Spleen (tissue), 11 donors: ENCODE measurements at regions not wholly inside any gene's neighbourhood (a gene's known extent, or its start where the extent isn't known, plus 50 kb on each side); places are given as distances from the start of the nearest gene placed in this dataset.

Experiments used
- DNase-seq: peaks from one replicate; pipeline ENCODE4 v3.0.0-alpha.2; 2020
- H3K27ac ChIP-seq, 8 donors: fragments of 200-600 bp; sonication (generic) in 7 of 8; 1 replicate in 4 of 8; 2 replicates in 4 of 8; pipeline versions ENCODE4 v1.5.0 to v1.8.0; 2016 to 2021; ENCODE audit warnings: inconsistent platforms in 4 of 8, mild to moderate bottlenecking in 4 of 8, moderate library complexity in 1 of 8
- H3K27me3 ChIP-seq, 7 donors: fragments of 200-600 bp; sonication (generic) in 6 of 7; replicated peaks in 1 of 7; 1 replicate in 4 of 7; 2 replicates in 3 of 7; pipeline versions ENCODE4 v1.5.0 to v1.8.0; 2016 to 2021; ENCODE audit warnings: inconsistent platforms in 3 of 7, mild to moderate bottlenecking in 1 of 7
- H3K36me3 ChIP-seq, 6 donors: fragments of 200-600 bp; sonication (generic) in 5 of 6; 1 replicate in 4 of 6; 2 replicates in 2 of 6; pipeline versions ENCODE4 v1.5.0 to v1.8.0; 2016 to 2021; ENCODE audit warnings: inconsistent platforms in 2 of 6
- H3K4me1 ChIP-seq, 6 donors: fragments of 200-600 bp; sonication (generic) in 5 of 6; 1 replicate in 3 of 6; 2 replicates in 3 of 6; pipeline versions ENCODE4 v1.5.0 to v1.8.0; 2016 to 2021; ENCODE audit warnings: inconsistent platforms in 3 of 6
- H3K4me3 ChIP-seq, 8 donors: fragments of 200-600 bp; sonication (generic) in 7 of 8; 1 replicate in 4 of 8; 2 replicates in 4 of 8; pipeline versions ENCODE4 v1.5.0 to v1.8.0; 2016 to 2021; ENCODE audit warnings: inconsistent platforms in 4 of 8, mild to moderate bottlenecking in 4 of 8, moderate library complexity in 2 of 8
- H3K9me3 ChIP-seq, 8 donors: fragments of 200-600 bp; sonication (generic) in 7 of 8; 1 replicate in 4 of 8; 2 replicates in 4 of 8; pipeline versions ENCODE4 v1.5.0 to v1.8.0; 2016 to 2021; ENCODE audit warnings: inconsistent platforms in 4 of 8
- POLR2A ChIP-seq, 3 donors: fragments of 450-650 bp; IDR thresholded peaks; one replicate each; pipeline ENCODE4 v1.5.1; 2017; ENCODE audit warnings: antibody characterized with exemption in 3 of 3, mild to moderate bottlenecking in 1 of 3
- POLR2AphosphoS5 ChIP-seq, 3 donors: sonication (generic); formaldehyde crosslinking; IDR thresholded peaks; one replicate each; pipeline ENCODE4 v1.5.1; 2017; ENCODE audit warnings: antibody characterized with exemption in 3 of 3
- WGBS, 5 donors: extraction: QIAGEN DNeasy Blood & Tissue Kit in 3 of 5; methylation state at CpG; one replicate each; pipeline versions ENCODE4 v1.1.5 to v1.1.7; 2013 to 2018; 5-methylcytosine and 5-hydroxymethylcytosine counted together
- intact Hi-C: fragments of 100-400 bp; cut with DNase I; formaldehyde crosslinking; loops from one replicate; pipeline ENCODE4 v1.15.0; 2023; ENCODE audit warnings: low total_unique reads
- TF ChIP-seq, protein P1 (sequence below), 11 experiments: fragments of 200-600 bp in 7 of 11; fragments of 450-650 bp in 4 of 11; sonication (generic) in 4 of 11; IDR thresholded peaks in 8 of 11; conservative IDR thresholded peaks in 3 of 11; 1 replicate in 7 of 11; 2 replicates in 4 of 11; pipeline versions ENCODE4 v1.4.0 to v1.8.0; 2016 to 2021; ENCODE audit warnings: antibody characterized with exemption in 11 of 11, inconsistent platforms in 4 of 11, mild to moderate bottlenecking in 1 of 11
- donor health status: healthy with polysubstance abuse.
- donor health status: DM: no; HTN: no; CAD: no; lungs with moderate emphysema.
- donor health status: DM: no; HTN: no; CAD: no.
- donor health status: Bipolar disorder and iron deficiency.
- donor health status: healthy.
- donor health status: DM: no; HTN: no; CAD: no.
- donor health status: DM: yes; HTN: yes; CAD: no.

DNA sequence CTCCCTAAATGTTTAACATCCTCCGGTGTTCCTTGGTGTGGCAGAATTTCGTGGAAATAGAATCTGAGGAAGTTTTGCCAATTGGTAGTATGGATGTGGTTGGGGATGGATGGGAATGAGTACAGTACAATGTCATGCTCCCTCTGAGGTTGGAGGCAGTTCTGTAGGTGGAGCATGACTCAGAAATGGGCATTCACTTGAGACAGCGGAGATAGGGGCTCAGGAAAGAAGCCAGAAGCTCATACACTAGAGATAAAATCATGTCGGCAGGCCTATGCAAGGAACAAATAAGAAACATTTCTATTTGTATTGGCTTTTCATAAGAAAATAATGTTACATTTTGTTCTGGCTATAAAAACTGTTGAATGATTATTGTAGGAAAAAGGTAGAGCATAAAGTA lies 196.0 kb downstream of the URB2 start:
- Histone ChIP-seq H3K27ac (no peak overlapping the region), H3K36me3 (no peaks in the 10 kb centered on the region), H3K27me3 (peaks cover 0 to 4% (median 0%) of the 10 kb centered on the region in 7 donors), H3K4me1 (no peaks in the 10 kb centered on the region), H3K4me3 (no peak overlapping the region), H3K9me3 (peaks cover 0 to 15% (median 0%) of the 10 kb centered on the region in 8 donors)
- DNase-seq, result no peak
- intact Hi-C loops, result no loop called here
- TF ChIP-seq POLR2AphosphoS5 (IDR thresholded peaks at IDR 0.05), result no peak
- no peak for TF ChIP-seq POLR2A (IDR thresholded peaks at IDR 0.05)
- WGBS, 5 donors, result 77 to 93% (median 88%) methylated on average over 4 of the region's 4 CpGs

DNA sequence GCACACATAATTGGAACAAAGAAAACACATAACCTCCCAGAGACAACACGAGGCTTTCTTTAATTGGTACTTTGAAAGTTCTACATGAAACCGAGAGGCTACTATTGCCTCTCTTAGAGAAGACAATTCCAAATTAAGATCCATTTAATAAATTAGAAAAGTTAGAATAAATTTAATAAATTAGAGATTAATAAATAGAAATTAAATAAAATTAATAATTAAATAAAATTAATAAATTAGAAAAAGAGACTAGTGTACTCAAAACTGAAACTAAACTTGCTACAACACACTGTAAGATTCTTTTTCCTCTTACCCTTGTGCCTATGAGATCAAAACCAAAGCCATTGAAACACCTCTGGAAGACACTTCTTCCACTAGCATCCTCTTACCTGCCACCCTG lies 199.0 kb downstream of the URB2 start:
- WGBS, 5 donors, result 86 to 94% (median 92%) methylated on average over 2 of the region's 2 CpGs
- no peak for DNase-seq
- Histone ChIP-seq H3K9me3 (peaks cover 0 to 4% (median 0%) of the 10 kb centered on the region in 8 donors), H3K36me3 (no peaks in the 10 kb centered on the region), H3K4me3 (no peak overlapping the region), H3K27me3 (no peaks in the 10 kb centered on the region), H3K27ac (no peak overlapping the region), H3K4me1 (no peaks in the 10 kb centered on the region)
- TF ChIP-seq POLR2A (IDR thresholded peaks at IDR 0.05) (no peak), POLR2AphosphoS5 (IDR thresholded peaks at IDR 0.05) (no peak)
- TF ChIP-seq, protein P1, sequence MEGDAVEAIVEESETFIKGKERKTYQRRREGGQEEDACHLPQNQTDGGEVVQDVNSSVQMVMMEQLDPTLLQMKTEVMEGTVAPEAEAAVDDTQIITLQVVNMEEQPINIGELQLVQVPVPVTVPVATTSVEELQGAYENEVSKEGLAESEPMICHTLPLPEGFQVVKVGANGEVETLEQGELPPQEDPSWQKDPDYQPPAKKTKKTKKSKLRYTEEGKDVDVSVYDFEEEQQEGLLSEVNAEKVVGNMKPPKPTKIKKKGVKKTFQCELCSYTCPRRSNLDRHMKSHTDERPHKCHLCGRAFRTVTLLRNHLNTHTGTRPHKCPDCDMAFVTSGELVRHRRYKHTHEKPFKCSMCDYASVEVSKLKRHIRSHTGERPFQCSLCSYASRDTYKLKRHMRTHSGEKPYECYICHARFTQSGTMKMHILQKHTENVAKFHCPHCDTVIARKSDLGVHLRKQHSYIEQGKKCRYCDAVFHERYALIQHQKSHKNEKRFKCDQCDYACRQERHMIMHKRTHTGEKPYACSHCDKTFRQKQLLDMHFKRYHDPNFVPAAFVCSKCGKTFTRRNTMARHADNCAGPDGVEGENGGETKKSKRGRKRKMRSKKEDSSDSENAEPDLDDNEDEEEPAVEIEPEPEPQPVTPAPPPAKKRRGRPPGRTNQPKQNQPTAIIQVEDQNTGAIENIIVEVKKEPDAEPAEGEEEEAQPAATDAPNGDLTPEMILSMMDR (IDR thresholded peaks at IDR 0.05 in 8 of 11, conservative IDR thresholded peaks at IDR 0.05 in 3 of 11), result no peak
- intact Hi-C loops, result no loop called here

DNA sequence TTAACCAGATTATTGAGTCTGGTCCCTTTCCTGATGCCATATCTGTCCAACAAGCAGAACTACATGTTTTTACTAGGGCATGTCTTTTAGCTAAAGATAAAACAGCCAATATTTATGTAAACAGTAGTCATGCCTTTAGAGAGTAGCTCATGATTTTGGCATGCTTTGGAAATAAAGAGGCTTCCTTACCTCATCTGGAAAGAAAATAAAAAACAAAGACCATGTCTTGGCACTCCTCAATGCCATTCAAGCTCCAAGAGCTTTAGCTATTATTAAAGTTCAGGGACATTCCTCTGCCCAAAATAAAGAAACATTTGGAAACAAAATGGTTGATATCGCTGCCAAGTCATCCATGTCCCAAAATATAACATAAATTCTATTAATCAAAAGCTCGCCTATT lies 202.4 kb downstream of the URB2 start:
- Histone ChIP-seq H3K27me3 (no peaks in the 10 kb centered on the region), H3K36me3 (no peaks in the 10 kb centered on the region), H3K9me3 (peaks cover 0 to 4% (median 0%) of the 10 kb centered on the region in 8 donors), H3K27ac (no peak overlapping the region), H3K4me3 (no peak overlapping the region), H3K4me1 (no peaks in the 10 kb centered on the region)
- 67 to 94% (median 88%) methylated on average over 2 of the region's 2 CpGs for WGBS, 5 donors
- no peak for DNase-seq
- intact Hi-C loops, result no loop called here
- TF ChIP-seq POLR2AphosphoS5 (IDR thresholded peaks at IDR 0.05) (no peak), POLR2A (IDR thresholded peaks at IDR 0.05) (no peak)
- TF ChIP-seq, protein P1 (IDR thresholded peaks at IDR 0.05 in 8 of 11, conservative IDR thresholded peaks at IDR 0.05 in 3 of 11), result no peak

DNA sequence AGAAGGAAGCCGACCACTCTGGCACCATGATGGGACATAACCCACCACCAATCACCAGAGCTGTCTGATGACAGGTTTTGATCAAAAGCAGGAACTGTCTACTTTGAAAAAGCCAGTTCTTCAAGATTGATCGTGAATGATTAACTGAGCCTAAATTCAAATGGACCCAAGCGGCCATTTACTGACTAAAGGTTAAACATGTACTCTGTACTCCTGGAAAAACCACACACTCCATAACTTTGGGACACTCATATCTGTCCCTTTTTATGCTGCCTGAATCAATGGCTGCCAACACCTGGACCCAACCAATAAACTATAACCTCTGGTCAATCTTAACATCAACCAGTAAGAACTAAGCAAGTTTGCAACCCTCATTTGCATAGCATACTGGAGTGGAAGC lies 206.6 kb downstream of the URB2 start:
- no peak for DNase-seq
- intact Hi-C loops, result no loop called here
- no peak for TF ChIP-seq POLR2AphosphoS5 (IDR thresholded peaks at IDR 0.05)
- no peak for TF ChIP-seq POLR2A (IDR thresholded peaks at IDR 0.05)
- TF ChIP-seq, protein P1 (IDR thresholded peaks at IDR 0.05 in 8 of 11, conservative IDR thresholded peaks at IDR 0.05 in 3 of 11), result no peak
- H3K4me1 ChIP-seq, result no peaks in the 10 kb centered on the region
- no peak overlapping the region for H3K27ac ChIP-seq
- H3K9me3 ChIP-seq, result no peaks in the 10 kb centered on the region
- 79 to 98% (median 94%) methylated on average over 3 of the region's 3 CpGs for WGBS, 5 donors
- H3K27me3 ChIP-seq, result peaks cover 0 to 11% (median 0%) of the 10 kb centered on the region in 7 donors
- no peak overlapping the region for H3K4me3 ChIP-seq
- no peaks in the 10 kb centered on the region for H3K36me3 ChIP-seq

DNA sequence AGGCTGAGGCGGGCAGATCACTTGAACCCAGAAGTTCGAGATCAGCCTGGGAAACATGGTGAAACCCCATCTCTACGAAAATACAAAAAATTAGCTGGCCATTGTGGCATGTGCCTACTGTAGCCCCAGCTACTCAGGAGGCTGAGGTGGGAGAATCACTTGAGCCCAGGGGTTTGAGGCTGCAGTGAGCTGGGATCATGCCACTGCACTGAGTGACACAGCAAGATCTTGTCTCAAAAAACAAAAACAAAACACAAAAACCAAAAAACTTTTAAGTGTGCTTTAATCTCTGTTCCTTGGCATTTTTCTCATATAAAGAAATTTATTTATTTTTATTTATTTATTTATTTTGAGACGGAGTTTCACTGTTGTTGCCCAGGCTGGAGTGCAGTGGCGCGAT lies 208.2 kb downstream of the URB2 start:
- no peaks in the 10 kb centered on the region for H3K9me3 ChIP-seq
- TF ChIP-seq POLR2AphosphoS5 (IDR thresholded peaks at IDR 0.05) (no peak), POLR2A (IDR thresholded peaks at IDR 0.05) (no peak)
- TF ChIP-seq, protein P1 (IDR thresholded peaks at IDR 0.05 in 8 of 11, conservative IDR thresholded peaks at IDR 0.05 in 3 of 11), result no peak
- DNase-seq, result no peak
- intact Hi-C loops, result no loop called here
- no peak overlapping the region for H3K4me3 ChIP-seq
- 80 to 93% (median 89%) methylated on average over 6 of the region's 6 CpGs for WGBS, 5 donors
- no peak overlapping the region for H3K27ac ChIP-seq
- H3K27me3 ChIP-seq, result peaks cover 0 to 11% (median 0%) of the 10 kb centered on the region in 7 donors
- no peaks in the 10 kb centered on the region for H3K4me1 ChIP-seq
- no peaks in the 10 kb centered on the region for H3K36me3 ChIP-seq
